Brain microvascular endothelial cell (primary cell): ENCODE measurements at regions not wholly inside any gene's neighbourhood (a gene's known extent, or its start where the extent isn't known, plus 50 kb on each side); places are given as distances from the start of the nearest gene placed in this dataset.

ENCODE experiments used
- DNase-seq: peaks from one replicate; pipeline ENCODE4 v3.0.0-alpha.2; 2020
- H3K27ac ChIP-seq: fragments of 250-450 bp; sonication (Bioruptor Pico); 2 replicates; pipeline ENCODE4 v1.5.1; 2020; ENCODE audit warnings: mild to moderate bottlenecking, moderate library complexity
- H3K27me3 ChIP-seq: fragments of 250-450 bp; sonication (Bioruptor Pico); replicated peaks from 2 replicates; pipeline ENCODE4 v1.5.1; 2020; ENCODE audit warnings: mild to moderate bottlenecking
- H3K36me3 ChIP-seq: fragments of 250-450 bp; sonication (Bioruptor Pico); replicated peaks from 2 replicates; pipeline ENCODE4 v1.5.1; 2020; ENCODE audit warnings: mild to moderate bottlenecking
- H3K4me3 ChIP-seq: 2 replicates; pipeline ENCODE4 v1.5.1; 2011; ENCODE audit warnings: low read depth, mild to moderate bottlenecking, control low read depth, low read length, moderate library complexity
- CTCF ChIP-seq: IDR thresholded peaks from 2 replicates; pipeline ENCODE4 v1.5.1; 2011; ENCODE audit warnings: low read depth, mild to moderate bottlenecking, moderate library complexity, low read length, control low read depth, inconsistent platforms; ENCODE audit errors: missing control alignments
- in situ Hi-C: cut with HindIII; loops from 2 replicates; pipeline ENCODE4 v1.10.0; 2017; ENCODE audit warnings: low sequenced_read_pairs, low pct_ligation_motif_present

- Histone ChIP-seq H3K27me3 (no peaks in the 10 kb centered on the region), H3K27ac (no peak overlapping the region), H3K36me3 (no peaks in the 10 kb centered on the region), H3K4me3 (no peak overlapping the region)
- in situ Hi-C loops, result no loop called here
- TF ChIP-seq CTCF, result no peak
- no peak for DNase-seq
These were observed 452.9 kb upstream of the B3GAT1 start for GRCh38 chr11:134864968-134865305.

- DNase-seq, result no peak
- H3K27ac ChIP-seq, result no peak overlapping the region
- no peaks in the 10 kb centered on the region for H3K27me3 ChIP-seq
- no peak for TF ChIP-seq CTCF
- H3K4me3 ChIP-seq, result no peak overlapping the region
- no peaks in the 10 kb centered on the region for H3K36me3 ChIP-seq
- in situ Hi-C loops, result no loop called here
These were observed 452.4 kb upstream of the B3GAT1 start for GRCh38 chr11:134864233-134864967.

- no peaks in the 10 kb centered on the region for H3K36me3 ChIP-seq
- TF ChIP-seq CTCF, result no peak
- in situ Hi-C loops, result no loop called here
- no peak for DNase-seq
- no peaks in the 10 kb centered on the region for H3K27me3 ChIP-seq
- H3K4me3 ChIP-seq, result no peak overlapping the region
- H3K27ac ChIP-seq, result no peak overlapping the region
These were observed 451.3 kb upstream of the B3GAT1 start for GRCh38 chr11:134863294-134863693.

- no peaks in the 10 kb centered on the region for H3K27me3 ChIP-seq
- no peaks in the 10 kb centered on the region for H3K36me3 ChIP-seq
- in situ Hi-C loops, result no loop called here
- no peak for TF ChIP-seq CTCF
- H3K4me3 ChIP-seq, result no peak overlapping the region
- no peak for DNase-seq
- H3K27ac ChIP-seq, result no peak overlapping the region
These were observed 450.6 kb upstream of the B3GAT1 start for GRCh38 chr11:134862587-134863195.

GRCh38 chr11:134862105-134862502 lies 450.1 kb upstream of the B3GAT1 start:
- DNase-seq, result no peak
- no peaks in the 10 kb centered on the region for H3K36me3 ChIP-seq
- no peak overlapping the region for H3K27ac ChIP-seq
- TF ChIP-seq CTCF, result no peak
- no peak overlapping the region for H3K4me3 ChIP-seq
- in situ Hi-C loops, result no loop called here
- H3K27me3 ChIP-seq, result no peaks in the 10 kb centered on the region
